ENCODE measurements at regions not wholly inside any gene's neighbourhood (a gene's known extent, or its start where the extent isn't known, plus 50 kb on each side); places are given as distances from the start of the nearest gene placed in this dataset.

- ATAC-seq (ENCODE audit: insufficient number of reproducible peaks, low FRiP score, low read depth): no peak
- H3K27me3 ChIP-seq (replicated peaks; ENCODE audit: insufficient read depth): no peaks in the 10 kb centered on the region
- DNase-seq (ENCODE audit: low spot score): no peak
- no peaks in the 10 kb centered on the region for H3K36me3 ChIP-seq
- no peak overlapping the region for H3K27ac ChIP-seq
- H3K9me3 ChIP-seq: no peaks in the 10 kb centered on the region
- no peak overlapping the region for H3K4me3 ChIP-seq
- no peaks in the 10 kb centered on the region for H3K4me1 ChIP-seq (ENCODE audit: control insufficient read depth in 1 of 2, low read depth in 2 of 2)
- TF ChIP-seq CTCF (IDR thresholded peaks at IDR 0.05): no peak
Observed at GRCh38 chr3:120850381-120851295, 57.4 kb upstream of the STXBP5L start.

GRCh38 chr3:120852412-120852811, 55.6 kb upstream of the STXBP5L start:
- H3K9me3 ChIP-seq: no peaks in the 10 kb centered on the region
- H3K27ac ChIP-seq: no peak overlapping the region
- ATAC-seq (ENCODE audit: insufficient number of reproducible peaks, low FRiP score, low read depth) (no peak), DNase-seq (ENCODE audit: low spot score) (no peak)
- H3K4me3 ChIP-seq: no peak overlapping the region
- TF ChIP-seq CTCF (IDR thresholded peaks at IDR 0.05): no peak
- no peaks in the 10 kb centered on the region for H3K27me3 ChIP-seq (replicated peaks; ENCODE audit: insufficient read depth)
- peaks cover 0 to 7% of the 10 kb centered on the region in 2 donors for H3K4me1 ChIP-seq (ENCODE audit: control insufficient read depth in 1 of 2, low read depth in 2 of 2)
- H3K36me3 ChIP-seq: no peaks in the 10 kb centered on the region

- Histone ChIP-seq H3K27me3 (replicated peaks; ENCODE audit: insufficient read depth) (no peaks in the 10 kb centered on the region), H3K4me3 (no peak overlapping the region), H3K9me3 (no peaks in the 10 kb centered on the region), H3K27ac (no peak overlapping the region), H3K4me1 (ENCODE audit: control insufficient read depth in 1 of 2, low read depth in 2 of 2) (peaks cover 0 to 7% of the 10 kb centered on the region in 2 donors), H3K36me3 (no peaks in the 10 kb centered on the region)
- DNase-seq (ENCODE audit: low spot score) (no peak), ATAC-seq (ENCODE audit: insufficient number of reproducible peaks, low FRiP score, low read depth) (no peak)
- TF ChIP-seq CTCF (IDR thresholded peaks at IDR 0.05): no peak
Observed at GRCh38 chr3:120853416-120853815, 54.6 kb upstream of the STXBP5L start.

- no peak for TF ChIP-seq CTCF (IDR thresholded peaks at IDR 0.05)
- Histone ChIP-seq H3K36me3 (no peaks in the 10 kb centered on the region), H3K27ac (no peak overlapping the region)
Observed at GRCh38 chr3:120854908-120855526, 53.0 kb upstream of the STXBP5L start.

DNA sequence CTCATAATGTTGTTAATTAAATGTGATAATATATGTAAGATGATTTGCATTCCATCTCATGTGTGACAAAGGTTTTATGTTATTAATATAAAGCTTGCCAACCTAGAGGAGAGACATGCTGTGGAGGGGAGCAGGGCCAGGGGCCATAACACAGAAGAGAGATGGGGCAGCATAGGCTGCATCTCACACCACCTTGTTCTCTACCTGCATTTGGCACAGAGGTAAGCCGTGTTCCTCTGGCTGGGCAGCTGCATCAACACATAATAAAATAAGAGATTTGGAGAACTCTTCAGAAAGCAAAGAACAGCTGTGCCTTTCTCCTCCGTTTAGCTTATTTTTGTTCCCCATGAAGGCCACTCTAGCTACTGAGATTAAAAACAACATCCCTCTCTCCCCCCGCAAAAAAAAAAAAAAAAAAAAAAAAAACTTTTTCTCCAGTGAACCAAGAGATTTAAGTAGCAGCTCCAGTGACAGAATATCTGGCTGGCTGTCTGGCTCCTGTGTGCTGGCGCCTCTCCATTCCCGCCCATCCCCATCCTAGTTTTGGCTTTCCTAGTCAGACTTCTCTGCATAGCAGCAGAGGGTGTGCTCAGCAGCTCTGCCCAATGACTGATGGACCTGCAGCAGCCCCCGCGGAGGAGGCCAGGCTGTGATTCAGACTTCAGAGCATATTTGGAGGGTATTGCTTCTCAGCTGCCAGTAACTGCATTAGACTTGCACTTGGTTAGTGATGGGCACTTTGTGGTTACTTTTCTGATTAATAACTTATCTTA, 52.2 kb upstream of the STXBP5L start:
- H3K27ac ChIP-seq: no peak overlapping the region
- no peak overlapping the region for H3K4me3 ChIP-seq
- peak; percentile 66 for ATAC-seq (ENCODE audit: insufficient number of reproducible peaks, low FRiP score, low read depth)
- peak; percentile 13 for DNase-seq (ENCODE audit: low spot score)
- H3K4me1 ChIP-seq (ENCODE audit: control insufficient read depth in 1 of 2, low read depth in 2 of 2): peaks cover 0 to 7% of the 10 kb centered on the region in 2 donors
- H3K27me3 ChIP-seq (replicated peaks; ENCODE audit: insufficient read depth): no peaks in the 10 kb centered on the region
- H3K9me3 ChIP-seq: no peaks in the 10 kb centered on the region
- TF ChIP-seq CTCF (IDR thresholded peaks at IDR 0.05): no peak
- H3K36me3 ChIP-seq: no peaks in the 10 kb centered on the region

More at GRCh38 chr3:120854908-120855526, 53.0 kb upstream of the STXBP5L start:
- H3K4me3 ChIP-seq: no peak overlapping the region
- no peaks in the 10 kb centered on the region for H3K9me3 ChIP-seq
- DNase-seq (ENCODE audit: low spot score) (no peak), ATAC-seq (ENCODE audit: insufficient number of reproducible peaks, low FRiP score, low read depth) (no peak)
- peaks cover 0 to 7% of the 10 kb centered on the region in 2 donors for H3K4me1 ChIP-seq (ENCODE audit: control insufficient read depth in 1 of 2, low read depth in 2 of 2)
- no peaks in the 10 kb centered on the region for H3K27me3 ChIP-seq (replicated peaks; ENCODE audit: insufficient read depth)
